ENCODE measurements at regions not wholly inside any gene's neighbourhood (a gene's known extent, or its start where the extent isn't known, plus 50 kb on each side); places are given as distances from the start of the nearest gene placed in this dataset.

GRCh38 chr7:106485919-106486318 is 175.0 kb downstream of the CCDC71L start (continued):
- TF ChIP-seq, protein P1, sequence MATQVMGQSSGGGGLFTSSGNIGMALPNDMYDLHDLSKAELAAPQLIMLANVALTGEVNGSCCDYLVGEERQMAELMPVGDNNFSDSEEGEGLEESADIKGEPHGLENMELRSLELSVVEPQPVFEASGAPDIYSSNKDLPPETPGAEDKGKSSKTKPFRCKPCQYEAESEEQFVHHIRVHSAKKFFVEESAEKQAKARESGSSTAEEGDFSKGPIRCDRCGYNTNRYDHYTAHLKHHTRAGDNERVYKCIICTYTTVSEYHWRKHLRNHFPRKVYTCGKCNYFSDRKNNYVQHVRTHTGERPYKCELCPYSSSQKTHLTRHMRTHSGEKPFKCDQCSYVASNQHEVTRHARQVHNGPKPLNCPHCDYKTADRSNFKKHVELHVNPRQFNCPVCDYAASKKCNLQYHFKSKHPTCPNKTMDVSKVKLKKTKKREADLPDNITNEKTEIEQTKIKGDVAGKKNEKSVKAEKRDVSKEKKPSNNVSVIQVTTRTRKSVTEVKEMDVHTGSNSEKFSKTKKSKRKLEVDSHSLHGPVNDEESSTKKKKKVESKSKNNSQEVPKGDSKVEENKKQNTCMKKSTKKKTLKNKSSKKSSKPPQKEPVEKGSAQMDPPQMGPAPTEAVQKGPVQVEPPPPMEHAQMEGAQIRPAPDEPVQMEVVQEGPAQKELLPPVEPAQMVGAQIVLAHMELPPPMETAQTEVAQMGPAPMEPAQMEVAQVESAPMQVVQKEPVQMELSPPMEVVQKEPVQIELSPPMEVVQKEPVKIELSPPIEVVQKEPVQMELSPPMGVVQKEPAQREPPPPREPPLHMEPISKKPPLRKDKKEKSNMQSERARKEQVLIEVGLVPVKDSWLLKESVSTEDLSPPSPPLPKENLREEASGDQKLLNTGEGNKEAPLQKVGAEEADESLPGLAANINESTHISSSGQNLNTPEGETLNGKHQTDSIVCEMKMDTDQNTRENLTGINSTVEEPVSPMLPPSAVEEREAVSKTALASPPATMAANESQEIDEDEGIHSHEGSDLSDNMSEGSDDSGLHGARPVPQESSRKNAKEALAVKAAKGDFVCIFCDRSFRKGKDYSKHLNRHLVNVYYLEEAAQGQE (IDR thresholded peaks at IDR 0.05; ENCODE audit: low read depth): no peak
- TF ChIP-seq JUND (IDR thresholded peaks at IDR 0.05) (no peak), ZBTB33 (IDR thresholded peaks at IDR 0.05; ENCODE audit: extremely low read depth, insufficient replicate concordance, low read length) (no peak)

DNA sequence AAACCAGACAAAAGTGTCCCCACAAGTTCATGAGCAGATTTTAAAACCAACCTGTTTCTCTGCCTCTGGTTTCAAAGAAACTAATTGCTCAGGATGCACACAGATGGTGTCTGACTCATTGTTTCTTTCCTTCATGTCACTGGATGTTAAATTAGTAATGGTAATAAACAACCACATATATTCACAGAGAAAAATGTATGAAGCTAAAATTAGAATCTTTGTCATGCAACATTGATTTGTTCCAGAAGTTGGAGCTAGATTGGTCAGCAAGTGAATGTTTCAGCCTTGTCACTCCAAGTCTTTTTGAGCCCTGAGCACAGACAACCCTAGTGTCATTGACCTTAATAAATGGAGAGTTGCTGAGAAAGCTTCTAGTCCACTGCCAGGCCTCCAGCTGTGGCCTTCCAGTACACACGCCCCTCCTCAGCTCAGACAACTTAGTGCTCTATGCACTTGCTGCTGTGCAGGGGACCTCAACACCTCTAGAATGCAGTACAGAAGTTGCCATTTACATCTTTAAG is 175.9 kb downstream of the CCDC71L start:
- H3K27me3 ChIP-seq (ENCODE audit: insufficient read depth, low read length): no peaks in the 10 kb centered on the region
- ChIA-PET POLR2A (no interaction called here), CTCF (interaction anchor here (1.4 kb wide), 1 partner anchor 23 kb away, joined by 4 read pairs; no protein-coding TSS in a partner anchor), RAD21 (ENCODE audit: low non-redundant PET in 1 of 2, low total read pairs in 2 of 2, uncharacterized antibody in 2 of 2, unreplicated experiment in 2 of 2) (no interaction called here)
- DNase-seq (ENCODE audit: low read depth, low spot score) (no peak), ATAC-seq (peak; percentile 66)
- H3K9me2 ChIP-seq (ENCODE audit: insufficient read depth): no peaks in the 10 kb centered on the region
- intact Hi-C loops (cut with micrococcal nuclease): no loop called here
- H2AFZ ChIP-seq (ENCODE audit: low read depth, low read length, poor library complexity, severe bottlenecking): no peak overlapping the region
- H3K4me2 ChIP-seq (ENCODE audit: low read length): peak overlapping the region; percentile 46
- peaks cover 6 to 44% of the 10 kb centered on the region in 2 experiments for H3K4me1 ChIP-seq (ENCODE audit: control insufficient read depth in 1 of 2, insufficient read depth in 2 of 2, low read length in 2 of 2)
- no peaks in the 10 kb centered on the region for H3K9me3 ChIP-seq (ENCODE audit: control insufficient read depth in 1 of 2, insufficient read depth in 1 of 2, low read depth in 1 of 2, low read length in 2 of 2)
- no peaks in the 10 kb centered on the region for H3K79me2 ChIP-seq (ENCODE audit: insufficient read depth, low read length)
- H3K4me3 ChIP-seq (replicated peaks in 1 of 2; ENCODE audit: low read depth in 1 of 2, low read length in 2 of 2): 0 out of 4 replicates have a peak overlapping the region, but pooled peaks of 1 of the 2 experiments have one; percentile 10
- no TSS peak for BruUV-seq (replicated peaks)
- no peaks in the 10 kb centered on the region for H3K36me3 ChIP-seq (ENCODE audit: control insufficient read depth in 1 of 2, insufficient read depth in 2 of 2, low read length in 2 of 2)
- TF ChIP-seq, protein P2, sequence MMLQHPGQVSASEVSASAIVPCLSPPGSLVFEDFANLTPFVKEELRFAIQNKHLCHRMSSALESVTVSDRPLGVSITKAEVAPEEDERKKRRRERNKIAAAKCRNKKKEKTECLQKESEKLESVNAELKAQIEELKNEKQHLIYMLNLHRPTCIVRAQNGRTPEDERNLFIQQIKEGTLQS (IDR thresholded peaks at IDR 0.05): 0 out of 2 replicates have a peak, but pooled peaks have one; percentile 8
- no peak for TF ChIP-seq SIN3A (IDR thresholded peaks at IDR 0.05; ENCODE audit: low read depth)
- no peak for TF ChIP-seq RAD21 (IDR thresholded peaks at IDR 0.05; ENCODE audit: low read depth)
- peak; percentile 51 for TF ChIP-seq JUND (IDR thresholded peaks at IDR 0.05)
- TF ChIP-seq SP1 (IDR thresholded peaks at IDR 0.05; ENCODE audit: low read depth): peak; percentile 70
- peak; percentile 64 for TF ChIP-seq FOSL1 (IDR thresholded peaks at IDR 0.05; ENCODE audit: low read depth)
- TF ChIP-seq CBX3 (IDR thresholded peaks at IDR 0.05; ENCODE audit: low read depth): 0 out of 2 replicates have a peak, but pooled peaks have one; percentile 34
- H3K27ac ChIP-seq (ENCODE audit: low read depth, low read length): no peak overlapping the region; the same call in 1 of the 2 replicates
- H4K20me1 ChIP-seq (ENCODE audit: insufficient read depth): no peaks in the 10 kb centered on the region
- no peak overlapping the region for H3K9ac ChIP-seq (ENCODE audit: low read length)

Measured in HCT116 (cell line).